ENCODE measurements at regions not wholly inside any gene's neighbourhood (a gene's known extent, or its start where the extent isn't known, plus 50 kb on each side); places are given as distances from the start of the nearest gene placed in this dataset.
"Not testable (repeated sequence)": the region's sequence is repeated elsewhere in the genome, so short reads cannot be mapped to it uniquely, and the experiment has no call there.

- no peak for DNase-seq
Observed at GRCh38 chr18:11372163-11372562, 222.8 kb upstream of the PIEZO2 start.

GRCh38 chr18:11369556-11369955, 220.2 kb upstream of the PIEZO2 start:
- no peak for DNase-seq

GRCh38 chr18:11368020-11368419, 218.7 kb upstream of the PIEZO2 start:
- DNase-seq = no peak

GRCh38 chr18:11367351-11367750, 218.0 kb upstream of the PIEZO2 start:
- no peak for DNase-seq

- DNase-seq = no peak
Observed at GRCh38 chr18:11366410-11366809, 217.0 kb upstream of the PIEZO2 start.

- no peak for DNase-seq
Observed at GRCh38 chr18:11362856-11363255, 213.5 kb upstream of the PIEZO2 start.

GRCh38 chr18:11361862-11362261, 212.5 kb upstream of the PIEZO2 start:
- DNase-seq = not testable (repeated sequence)

- DNase-seq = no peak
Observed at GRCh38 chr18:11357678-11358077, 208.3 kb upstream of the PIEZO2 start.

- not testable (repeated sequence) for DNase-seq
Observed at GRCh38 chr18:11344576-11344975, 195.2 kb upstream of the PIEZO2 start.

GRCh38 chr18:11343096-11343495, 193.7 kb upstream of the PIEZO2 start:
- no peak for DNase-seq

GRCh38 chr18:11342115-11342514, 192.7 kb upstream of the PIEZO2 start:
- DNase-seq = not testable (repeated sequence)

GRCh38 chr18:11339188-11339775, 189.9 kb upstream of the PIEZO2 start:
- no peak for DNase-seq

GRCh38 chr18:11336241-11336640, 186.9 kb upstream of the PIEZO2 start:
- no peak for DNase-seq

GRCh38 chr18:11327391-11328009, 178.1 kb upstream of the PIEZO2 start:
- DNase-seq = no peak

GRCh38 chr18:11324956-11325882, 175.8 kb upstream of the PIEZO2 start:
- no peak for DNase-seq

GRCh38 chr18:11324510-11324909, 175.1 kb upstream of the PIEZO2 start:
- DNase-seq = no peak

- no peak for DNase-seq
Observed at GRCh38 chr18:11323359-11323819, 174.0 kb upstream of the PIEZO2 start.

- DNase-seq = no peak
Observed at GRCh38 chr18:11322716-11323115, 173.3 kb upstream of the PIEZO2 start.

- no peak for DNase-seq
Observed at GRCh38 chr18:11322006-11322405, 172.6 kb upstream of the PIEZO2 start.

- no peak for DNase-seq
Observed at GRCh38 chr18:11320986-11321385, 171.6 kb upstream of the PIEZO2 start.

- DNase-seq = no peak
Observed at GRCh38 chr18:11316546-11316945, 167.2 kb upstream of the PIEZO2 start.

GRCh38 chr18:11310476-11311086, 161.2 kb upstream of the PIEZO2 start:
- peak; percentile 56 for DNase-seq

- DNase-seq = no peak
Observed at GRCh38 chr18:11309172-11309571, 159.8 kb upstream of the PIEZO2 start.
